GM23248 (cell line): ENCODE measurements at regions not wholly inside any gene's neighbourhood (a gene's known extent, or its start where the extent isn't known, plus 50 kb on each side); places are given as distances from the start of the nearest gene placed in this dataset.

Experiments used
- DNase-seq: peaks from one replicate; pipeline ENCODE4 v3.0.0-alpha.2; 2015
- H2AFZ ChIP-seq: fragments of 200-600 bp; sonication (generic); 2 replicates; pipeline ENCODE4 v1.6.1; 2016; ENCODE audit warnings: antibody characterized with exemption
- H3F3A ChIP-seq: fragments of 200-600 bp; sonication (generic); 2 replicates; pipeline ENCODE4 v1.6.1; 2016; ENCODE audit warnings: mild to moderate bottlenecking, antibody characterized with exemption, mixed run types; ENCODE audit not compliant: insufficient read depth
- H3K27ac ChIP-seq: fragments of 200-600 bp; sonication (generic); 2 replicates; pipeline ENCODE4 v1.5.1; 2016; ENCODE audit warnings: mild to moderate bottlenecking
- H3K27me3 ChIP-seq: fragments of 200-600 bp; sonication (generic); replicated peaks from 2 replicates; pipeline ENCODE4 v1.6.1; 2016; ENCODE audit warnings: mild to moderate bottlenecking; ENCODE audit not compliant: insufficient read depth
- H3K36me3 ChIP-seq: fragments of 200-600 bp; sonication (generic); 2 replicates; pipeline ENCODE4 v1.6.1; 2016; ENCODE audit warnings: low read depth, mild to moderate bottlenecking
- H3K4me1 ChIP-seq: fragments of 200-600 bp; sonication (generic); 2 replicates; pipeline ENCODE4 v1.6.1; 2016; ENCODE audit warnings: mild to moderate bottlenecking; ENCODE audit not compliant: insufficient read depth
- H3K4me2 ChIP-seq: fragments of 200-600 bp; sonication (generic); one replicate; pipeline ENCODE4 v1.6.1; 2016; ENCODE audit warnings: mild to moderate bottlenecking; ENCODE audit not compliant: unreplicated experiment
- H3K4me3 ChIP-seq: fragments of 200-600 bp; sonication (generic); 2 replicates; pipeline ENCODE4 v1.5.1; 2016; ENCODE audit warnings: mild to moderate bottlenecking
- H3K79me2 ChIP-seq: fragments of 200-600 bp; sonication (generic); 2 replicates; pipeline ENCODE4 v1.6.1; 2016; ENCODE audit warnings: mild to moderate bottlenecking; ENCODE audit not compliant: insufficient read depth
- H3K9ac ChIP-seq: fragments of 200-600 bp; sonication (generic); 2 replicates; pipeline ENCODE4 v1.6.1; 2016; ENCODE audit warnings: mild to moderate bottlenecking
- H3K9me2 ChIP-seq: fragments of 200-600 bp; sonication (generic); 2 replicates; pipeline ENCODE4 v1.6.1; 2016; ENCODE audit warnings: mixed run types, mild to moderate bottlenecking, moderate library complexity; ENCODE audit not compliant: insufficient read depth
- H3K9me3 ChIP-seq: fragments of 200-600 bp; sonication (generic); one replicate; pipeline ENCODE4 v1.6.1; 2017; ENCODE audit warnings: low read depth
- H4K20me1 ChIP-seq: fragments of 200-600 bp; sonication (generic); 2 replicates; pipeline ENCODE4 v1.6.0; 2016; ENCODE audit not compliant: insufficient read depth
- EZH2 ChIP-seq: fragments of 200-600 bp; sonication (generic); IDR thresholded peaks from 2 replicates; pipeline ENCODE4 v1.6.1; 2018; ENCODE audit warnings: antibody characterized with exemption, mild to moderate bottlenecking; ENCODE audit not compliant: insufficient read depth, poor library complexity, severe bottlenecking
- EZH2phosphoT487 ChIP-seq: fragments of 200-600 bp; sonication (generic); IDR thresholded peaks from 2 replicates; pipeline ENCODE4 v1.6.1; 2018; ENCODE audit warnings: antibody characterized with exemption, moderate library complexity, mild to moderate bottlenecking, low read depth; ENCODE audit not compliant: insufficient read depth
- WGBS, 2 experiments: methylation state at CpG; one replicate each; pipeline ENCODE4 v1.1.6; 2015 to 2017; ENCODE audit warnings: low lambda C conversion rate in 2 of 2, low coverage in 1 of 2; ENCODE audit errors: missing lambda C conversion rate in 2 of 2; 5-methylcytosine and 5-hydroxymethylcytosine counted together
- in situ Hi-C: fragments of 300-500 bp; cut with MboI; formaldehyde crosslinking; loops from 2 replicates; pipeline ENCODE4 v1.15.0; 2020

- Histone ChIP-seq H3K4me1 (no peaks in the 10 kb centered on the region), H2AFZ (no peak overlapping the region), H3K9me2 (no peaks in the 10 kb centered on the region), H3K79me2 (no peaks in the 10 kb centered on the region), H3F3A (no peaks in the 10 kb centered on the region), H4K20me1 (no peaks in the 10 kb centered on the region), H3K9ac (no peak overlapping the region), H3K27ac (no peak overlapping the region), H3K36me3 (no peaks in the 10 kb centered on the region), H3K4me2 (no peak overlapping the region), H3K27me3 (0 out of 2 replicates have a peak, but pooled peaks cover 7% of the 10 kb centered on the region), H3K9me3 (no peaks in the 10 kb centered on the region), H3K4me3 (no peak overlapping the region)
- in situ Hi-C loops, result no loop called here
- DNase-seq, result no peak
- TF ChIP-seq EZH2phosphoT487 (no peak), EZH2 (no peak)
- 75 to 88% methylated on average over 2 of the region's 2 CpGs for WGBS, 2 experiments
Observed at GRCh38 chr4:153901220-153901619, 112.3 kb upstream of the SFRP2 start.

DNA sequence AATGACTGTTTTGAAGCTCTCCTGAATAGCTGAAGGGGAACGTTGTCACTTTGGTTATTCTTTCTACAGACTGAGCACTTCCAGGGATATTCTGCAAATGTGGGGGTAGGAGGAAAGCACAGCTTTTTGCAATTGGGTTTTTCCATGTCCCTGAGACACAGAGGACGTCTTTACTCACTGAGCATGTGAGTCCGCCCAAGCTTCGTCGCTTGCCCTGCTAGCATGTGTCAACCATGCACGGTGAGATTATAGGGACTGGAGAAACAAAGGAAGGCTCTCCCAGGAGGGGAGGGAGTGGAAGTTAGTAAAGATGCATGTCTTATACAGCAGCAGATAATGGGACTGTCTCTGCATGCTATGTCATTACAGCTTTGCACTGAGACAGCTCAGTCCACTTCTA, 111.5 kb upstream of the SFRP2 start:
- no peaks in the 10 kb centered on the region for H3K4me1 ChIP-seq
- H3K27ac ChIP-seq, result no peak overlapping the region
- H3K9ac ChIP-seq, result no peak overlapping the region
- no peaks in the 10 kb centered on the region for H3K9me2 ChIP-seq
- no peaks in the 10 kb centered on the region for H3K79me2 ChIP-seq
- DNase-seq, result no peak
- H3K4me3 ChIP-seq, result no peak overlapping the region
- H3K4me2 ChIP-seq, result no peak overlapping the region
- 54 to 60% methylated on average over 6 of the region's 6 CpGs for WGBS, 2 experiments
- no peaks in the 10 kb centered on the region for H4K20me1 ChIP-seq
- H3K9me3 ChIP-seq, result no peaks in the 10 kb centered on the region
- no peaks in the 10 kb centered on the region for H3K36me3 ChIP-seq
- no peak for TF ChIP-seq EZH2
- TF ChIP-seq EZH2phosphoT487, result no peak
- no peak overlapping the region for H2AFZ ChIP-seq
- H3F3A ChIP-seq, result no peaks in the 10 kb centered on the region
- 0 out of 2 replicates have a peak, but pooled peaks cover 7% of the 10 kb centered on the region for H3K27me3 ChIP-seq
- in situ Hi-C loops, result no loop called here

DNA sequence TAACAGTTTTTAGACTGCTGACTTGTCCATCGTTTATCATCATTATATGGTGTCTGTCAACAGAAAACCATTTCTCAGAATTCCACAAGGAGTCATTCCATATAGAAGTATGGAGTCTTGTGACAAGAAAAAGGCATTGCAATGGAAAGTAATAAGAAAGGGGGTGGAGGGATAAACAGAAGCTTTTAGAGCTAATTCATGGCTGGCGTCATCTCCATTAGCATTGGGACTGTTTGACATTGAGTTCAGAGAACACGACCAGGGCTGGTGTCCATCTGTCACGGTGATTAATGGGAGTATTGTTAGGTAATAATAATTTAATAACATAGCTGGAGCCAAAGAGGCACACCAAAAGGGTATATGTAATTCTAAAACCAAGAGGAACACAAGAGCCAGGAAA, 101.9 kb upstream of the SFRP2 start:
- WGBS, 2 experiments, result 47 to 55% methylated on average over 4 of the region's 4 CpGs
- TF ChIP-seq EZH2phosphoT487 (no peak), EZH2 (no peak)
- in situ Hi-C loops, result no loop called here

GRCh38 chr4:153887217-153887616, 98.3 kb upstream of the SFRP2 start:
- H3K9me2 ChIP-seq, result no peaks in the 10 kb centered on the region
- H3F3A ChIP-seq, result no peaks in the 10 kb centered on the region
- no peak overlapping the region for H3K4me3 ChIP-seq
- no peak overlapping the region for H3K9ac ChIP-seq
- H3K27ac ChIP-seq, result no peak overlapping the region
- TF ChIP-seq EZH2phosphoT487, result no peak
- TF ChIP-seq EZH2, result no peak
- H3K36me3 ChIP-seq, result no peaks in the 10 kb centered on the region
- H3K79me2 ChIP-seq, result no peaks in the 10 kb centered on the region
- DNase-seq, result no peak
- no peaks in the 10 kb centered on the region for H3K9me3 ChIP-seq
- H3K4me1 ChIP-seq, result no peaks in the 10 kb centered on the region
- no peak overlapping the region for H3K4me2 ChIP-seq
- H4K20me1 ChIP-seq, result no peaks in the 10 kb centered on the region
- no peak overlapping the region for H2AFZ ChIP-seq
- in situ Hi-C loops, result no loop called here
- H3K27me3 ChIP-seq, result no peaks in the 10 kb centered on the region

More for the DNA sequence above, 101.9 kb upstream of the SFRP2 start:
- no peak overlapping the region for H3K9ac ChIP-seq
- H3K4me2 ChIP-seq, result no peak overlapping the region
- H3K9me2 ChIP-seq, result no peaks in the 10 kb centered on the region
- H3K9me3 ChIP-seq, result no peaks in the 10 kb centered on the region
- no peaks in the 10 kb centered on the region for H3F3A ChIP-seq
- H3K4me1 ChIP-seq, result no peaks in the 10 kb centered on the region
- H3K79me2 ChIP-seq, result no peaks in the 10 kb centered on the region
- H3K27me3 ChIP-seq, result no peaks in the 10 kb centered on the region
- no peak overlapping the region for H3K4me3 ChIP-seq
- H3K27ac ChIP-seq, result no peak overlapping the region
- no peak for DNase-seq
- H2AFZ ChIP-seq, result no peak overlapping the region
- H3K36me3 ChIP-seq, result no peaks in the 10 kb centered on the region
- H4K20me1 ChIP-seq, result no peaks in the 10 kb centered on the region

DNA sequence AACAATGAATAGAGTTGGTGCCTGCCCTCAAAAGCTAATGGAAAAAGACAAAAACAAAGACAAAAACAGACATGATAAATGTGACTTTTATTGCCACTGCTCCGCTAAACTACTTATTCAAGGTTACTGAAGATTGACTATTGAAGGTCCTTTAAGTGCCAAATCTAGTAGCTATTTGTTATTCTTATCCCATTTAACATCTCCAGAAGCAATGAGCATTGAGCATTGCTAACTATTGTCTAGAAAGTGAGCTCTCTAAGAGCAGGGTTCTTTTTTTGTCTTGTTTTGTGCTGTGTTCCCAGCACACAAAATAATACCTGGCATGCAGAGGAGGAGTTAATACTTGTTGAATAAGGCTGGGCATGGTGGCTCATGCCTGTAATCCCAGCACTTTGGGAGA, 95.4 kb upstream of the SFRP2 start:
- H3K27me3 ChIP-seq, result no peaks in the 10 kb centered on the region
- H3K4me2 ChIP-seq, result no peak overlapping the region
- no peak overlapping the region for H3K27ac ChIP-seq
- H3F3A ChIP-seq, result no peaks in the 10 kb centered on the region
- H3K9ac ChIP-seq, result no peak overlapping the region
- TF ChIP-seq EZH2phosphoT487 (no peak), EZH2 (no peak)
- H3K36me3 ChIP-seq, result no peaks in the 10 kb centered on the region
- in situ Hi-C loops, result no loop called here
- 78 to 88% methylated on average over 1 of the region's 1 CpG for WGBS, 2 experiments
- H3K4me1 ChIP-seq, result no peaks in the 10 kb centered on the region
- DNase-seq, result no peak
- no peaks in the 10 kb centered on the region for H3K79me2 ChIP-seq
- no peaks in the 10 kb centered on the region for H3K9me2 ChIP-seq
- no peaks in the 10 kb centered on the region for H4K20me1 ChIP-seq
- no peaks in the 10 kb centered on the region for H3K9me3 ChIP-seq
- no peak overlapping the region for H3K4me3 ChIP-seq
- H2AFZ ChIP-seq, result no peak overlapping the region
